GM19240 (cell line): ENCODE measurements at regions not wholly inside any gene's neighbourhood (a gene's known extent, or its start where the extent isn't known, plus 50 kb on each side); places are given as distances from the start of the nearest gene placed in this dataset.
A peak's percentile ranks its signal among the peaks of the same experiment; 100 is the strongest.
"Not testable (repeated sequence)": the region's sequence is repeated elsewhere in the genome, so short reads cannot be mapped to it uniquely, and the experiment has no call there.

Source experiments
- DNase-seq: peaks from one replicate; pipeline ENCODE4 v3.0.0; 2011; ENCODE audit warnings: low spot score; ENCODE audit not compliant: insufficient read length

DNA sequence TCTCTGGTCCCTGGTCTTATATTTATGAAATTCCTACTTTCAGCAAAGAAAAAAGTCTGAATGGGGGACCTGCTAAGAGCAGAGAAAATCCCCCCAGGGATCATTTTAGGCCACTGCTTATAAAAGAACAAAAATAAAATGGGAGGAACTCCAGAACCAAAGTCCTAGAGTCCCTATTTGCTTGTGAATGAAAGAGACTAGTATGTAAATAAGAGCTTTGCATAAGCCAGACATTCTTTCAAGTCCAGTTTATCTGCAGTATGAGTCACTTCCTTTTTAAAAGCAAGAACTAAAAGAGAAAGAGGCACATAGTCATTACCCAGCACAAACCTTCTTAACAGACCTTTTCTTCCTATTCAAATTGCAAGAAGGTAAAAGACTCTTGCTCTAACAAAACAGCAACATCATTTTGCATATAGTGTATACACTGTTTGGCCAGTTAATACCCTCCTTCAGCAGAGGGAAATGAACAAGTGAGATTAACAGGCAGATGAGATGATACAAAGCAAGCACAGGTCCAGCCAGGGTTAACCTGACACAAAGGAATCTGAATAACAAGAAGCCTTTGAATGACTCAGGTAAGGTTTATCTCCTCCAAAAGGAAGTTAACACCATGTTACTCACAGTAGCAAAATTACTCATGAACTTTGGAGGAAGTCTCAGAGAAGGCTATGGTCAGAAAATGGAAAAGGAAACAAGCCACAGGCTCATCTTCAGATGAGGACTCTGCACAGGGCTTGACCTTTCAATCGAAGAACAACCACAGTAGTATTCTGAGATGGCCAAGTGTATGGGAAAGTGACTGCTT lies 87.3 kb downstream of the PHLDA1 start:
- DNase-seq: peak; percentile 23

DNA sequence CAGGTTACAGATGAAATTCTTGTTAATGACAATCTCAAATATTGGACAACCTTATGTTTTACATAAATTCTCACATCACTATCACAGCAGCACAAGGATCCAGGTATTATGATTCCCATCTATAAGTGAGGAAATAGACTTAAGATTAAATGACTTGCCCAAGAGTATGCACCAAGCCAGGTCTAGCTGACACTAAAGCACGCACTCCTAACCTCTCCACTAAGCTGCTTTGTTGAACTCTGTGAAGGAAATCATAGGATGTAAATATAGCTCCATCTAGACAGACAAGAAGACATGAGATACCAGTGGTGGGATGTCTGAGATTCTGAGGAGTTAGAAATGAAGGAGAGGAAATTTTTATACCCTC lies 87.9 kb downstream of the PHLDA1 start:
- no peak for DNase-seq

DNA sequence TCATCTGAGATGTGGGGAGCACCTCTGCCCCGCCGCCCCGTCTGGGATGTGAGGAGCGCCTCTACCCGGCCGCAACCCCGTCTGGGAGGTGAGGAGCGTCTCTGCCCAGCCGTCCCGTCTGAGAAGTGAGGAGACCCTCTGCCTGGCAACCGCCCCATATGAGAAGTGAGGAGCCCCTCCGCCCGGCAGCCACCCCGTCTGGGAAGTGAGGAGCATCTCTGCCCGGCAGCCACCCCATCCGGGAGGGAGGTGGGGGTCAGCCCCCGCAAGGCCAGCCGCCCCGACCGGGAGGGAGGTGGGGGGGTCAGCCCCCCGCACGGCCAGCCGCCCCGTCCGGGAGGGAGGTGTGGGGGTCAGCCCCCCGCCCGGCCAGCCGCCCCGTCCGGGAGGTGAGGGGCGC lies 89.9 kb downstream of the PHLDA1 start:
- DNase-seq: not testable (repeated sequence)

DNA sequence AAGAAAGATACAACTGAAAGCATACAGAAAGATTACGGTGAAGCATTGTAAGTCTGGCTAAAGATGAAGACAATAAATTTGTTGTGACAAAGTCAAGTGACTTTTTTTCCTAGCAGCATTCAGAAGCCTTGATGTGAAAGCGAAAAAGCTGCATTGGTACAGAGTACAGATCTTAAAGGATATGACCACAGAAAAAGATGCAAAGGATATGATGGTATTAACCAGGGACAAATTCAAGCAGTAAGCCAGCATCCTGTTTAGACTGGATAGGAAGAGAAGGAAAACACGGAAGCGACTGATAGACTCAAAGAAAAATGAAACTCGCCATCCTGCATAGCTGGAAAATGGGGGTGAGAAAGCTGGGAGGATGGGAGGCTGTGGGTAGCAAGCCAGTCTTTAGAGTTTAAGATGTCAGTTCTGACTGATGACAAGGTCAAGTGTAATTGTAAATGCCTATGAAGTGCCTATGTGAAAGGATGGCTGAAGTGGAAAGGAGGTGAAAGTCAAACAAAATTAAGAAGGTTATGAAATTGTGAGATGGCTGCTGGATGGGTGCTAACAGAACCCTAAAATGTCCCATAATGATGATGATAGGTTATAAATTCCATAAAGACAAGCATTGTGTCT lies 92.4 kb downstream of the PHLDA1 start:
- DNase-seq: no peak

DNA sequence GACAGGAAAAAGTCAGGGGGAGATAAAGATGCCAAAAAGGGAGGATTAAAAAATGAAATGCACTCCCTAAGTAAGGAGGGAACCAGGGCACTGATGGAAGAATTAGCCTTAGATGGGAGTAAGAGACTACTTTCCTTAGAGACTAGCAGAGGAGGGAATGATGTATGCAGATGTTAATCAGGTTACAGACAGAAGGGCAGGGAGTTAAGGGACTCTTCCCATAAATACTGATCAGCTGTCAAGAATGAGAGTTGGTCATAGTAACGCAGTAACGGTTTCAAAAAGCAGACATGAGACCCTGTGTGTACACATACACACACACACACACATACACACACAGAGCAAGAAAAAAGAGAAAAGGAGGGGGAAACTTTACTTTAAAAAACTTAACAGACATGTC lies 93.4 kb downstream of the PHLDA1 start:
- no peak for DNase-seq

DNA sequence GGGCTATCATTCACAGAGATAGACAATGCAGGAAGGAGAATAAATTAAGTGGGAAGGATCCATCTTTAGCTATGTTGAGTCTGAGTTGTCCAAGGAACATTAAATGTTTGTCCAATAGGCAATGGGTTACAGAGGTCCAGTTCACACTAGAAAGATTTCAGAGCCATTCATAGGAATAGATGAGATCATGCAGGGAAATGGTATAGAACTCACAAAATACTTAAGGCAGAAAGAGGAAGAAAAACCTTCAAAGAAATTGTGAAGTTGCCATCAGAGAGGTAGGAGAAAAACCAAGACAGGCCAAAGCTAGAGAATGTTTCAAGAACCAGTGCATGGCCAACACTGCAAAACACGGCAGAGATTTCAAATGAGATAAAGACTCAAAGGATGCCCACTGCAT lies 94.1 kb downstream of the PHLDA1 start:
- no peak for DNase-seq

DNA sequence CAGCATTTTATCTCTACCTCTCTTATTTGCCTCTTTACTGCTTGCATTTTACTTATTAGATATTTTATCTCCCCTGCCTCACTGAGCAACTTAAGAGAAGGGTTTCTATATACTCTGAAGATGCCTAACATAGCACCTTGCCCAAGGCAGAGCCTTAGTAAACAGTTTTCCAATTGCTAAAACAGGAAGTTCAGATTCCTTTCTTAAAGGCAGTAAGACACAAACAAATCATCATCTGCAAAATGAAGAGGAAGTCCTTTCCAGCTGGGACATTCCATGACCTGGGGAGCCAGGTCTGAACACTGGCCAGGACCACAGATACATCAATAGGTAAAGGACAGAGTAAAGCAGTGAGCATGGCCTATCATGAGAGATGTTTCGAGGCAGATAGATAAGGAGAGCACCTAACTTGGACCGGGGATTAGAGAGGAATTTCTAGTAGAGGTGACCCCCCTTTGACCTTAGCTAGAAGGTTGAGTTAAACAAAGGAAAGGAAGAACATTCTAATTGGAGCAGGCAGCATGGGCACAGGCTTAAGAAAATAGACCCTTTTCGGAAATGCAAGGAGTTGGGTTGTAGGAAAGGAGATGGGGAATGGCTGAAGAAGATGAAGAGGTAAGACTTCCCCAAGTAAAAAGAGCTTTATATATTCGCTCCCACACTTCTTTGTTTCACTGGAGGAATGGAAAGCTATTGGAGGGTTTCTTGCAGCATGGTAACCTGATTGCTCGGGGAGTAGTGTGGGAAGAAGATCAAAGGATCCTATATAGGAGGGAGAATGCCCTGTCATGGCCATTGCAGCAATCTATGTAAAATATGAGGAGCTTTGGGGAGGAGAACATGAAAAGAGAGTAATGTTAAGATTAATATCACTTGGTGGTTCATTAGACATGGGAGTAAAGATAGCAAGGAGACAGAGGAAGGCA lies 94.8 kb downstream of the PHLDA1 start:
- no peak for DNase-seq

DNA sequence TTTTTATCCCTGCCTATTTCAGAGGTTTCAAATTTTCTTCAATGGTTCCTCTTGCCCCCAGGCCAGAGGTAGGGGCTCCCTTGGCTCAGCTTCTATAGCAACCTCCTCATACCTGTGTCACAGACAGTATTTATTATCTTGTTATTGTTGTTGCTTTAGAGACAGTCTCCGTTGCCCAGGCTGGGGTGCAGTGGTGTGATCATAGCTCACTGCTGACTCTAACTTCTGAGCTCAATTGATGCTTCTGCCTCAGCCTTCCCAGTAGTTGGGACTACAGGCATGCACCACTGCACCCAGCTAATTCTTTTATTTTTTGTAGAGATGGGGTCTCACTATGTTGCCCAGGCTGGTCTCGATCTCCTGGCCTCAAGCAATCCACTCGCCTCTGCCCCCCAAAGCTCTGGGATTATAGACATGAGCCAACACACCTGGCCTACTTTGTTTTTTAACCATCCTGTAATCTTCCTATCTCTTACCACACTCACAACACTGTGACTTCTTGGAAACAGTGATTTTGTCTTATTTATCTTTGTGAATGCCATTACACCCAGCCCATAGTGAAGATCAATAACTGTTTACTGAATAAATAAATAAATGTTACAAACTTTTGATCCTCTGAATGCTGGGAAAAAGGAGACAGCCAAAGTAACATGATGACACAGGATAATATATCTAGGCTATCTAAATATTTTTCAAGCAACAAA lies 95.9 kb downstream of the PHLDA1 start:
- DNase-seq: no peak

DNA sequence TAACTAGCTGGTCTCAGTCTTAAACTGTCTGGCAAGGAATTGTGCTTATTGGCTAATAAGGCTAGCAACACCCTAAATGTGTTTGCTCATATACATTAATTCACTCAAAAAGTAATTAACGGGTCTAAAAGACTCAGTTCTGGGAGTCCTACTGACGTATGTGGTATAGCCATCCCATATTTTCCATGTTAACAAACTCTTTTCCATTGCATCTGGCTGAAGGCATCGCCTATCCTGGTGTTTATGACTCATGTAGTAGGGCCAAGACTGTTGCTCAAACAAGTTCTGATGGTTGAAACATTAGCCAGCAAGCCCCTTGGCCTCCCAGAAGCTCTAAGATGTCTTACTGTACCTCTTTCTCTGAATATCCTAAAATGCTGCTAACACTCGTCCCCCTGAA lies 98.5 kb downstream of the PHLDA1 start:
- DNase-seq: no peak

DNA sequence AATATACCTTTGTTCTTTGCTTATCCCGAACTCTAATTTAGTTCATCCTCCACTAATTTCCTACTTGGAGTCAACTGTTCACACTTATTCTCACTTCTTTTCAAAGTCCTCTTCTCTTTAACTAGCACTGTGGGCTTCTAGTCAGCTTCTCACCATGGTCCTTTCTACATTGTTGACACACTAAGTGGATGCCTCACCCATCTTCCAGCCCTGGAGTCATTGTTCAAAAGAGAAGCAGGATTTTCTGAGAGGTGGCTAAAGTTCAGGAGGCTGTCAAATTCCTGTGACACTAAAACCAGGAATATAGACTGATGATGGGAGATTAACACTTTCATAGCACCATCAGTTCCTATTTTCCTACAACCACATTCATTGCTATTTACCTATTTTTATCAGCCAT lies 99.3 kb downstream of the PHLDA1 start:
- DNase-seq: no peak

DNA sequence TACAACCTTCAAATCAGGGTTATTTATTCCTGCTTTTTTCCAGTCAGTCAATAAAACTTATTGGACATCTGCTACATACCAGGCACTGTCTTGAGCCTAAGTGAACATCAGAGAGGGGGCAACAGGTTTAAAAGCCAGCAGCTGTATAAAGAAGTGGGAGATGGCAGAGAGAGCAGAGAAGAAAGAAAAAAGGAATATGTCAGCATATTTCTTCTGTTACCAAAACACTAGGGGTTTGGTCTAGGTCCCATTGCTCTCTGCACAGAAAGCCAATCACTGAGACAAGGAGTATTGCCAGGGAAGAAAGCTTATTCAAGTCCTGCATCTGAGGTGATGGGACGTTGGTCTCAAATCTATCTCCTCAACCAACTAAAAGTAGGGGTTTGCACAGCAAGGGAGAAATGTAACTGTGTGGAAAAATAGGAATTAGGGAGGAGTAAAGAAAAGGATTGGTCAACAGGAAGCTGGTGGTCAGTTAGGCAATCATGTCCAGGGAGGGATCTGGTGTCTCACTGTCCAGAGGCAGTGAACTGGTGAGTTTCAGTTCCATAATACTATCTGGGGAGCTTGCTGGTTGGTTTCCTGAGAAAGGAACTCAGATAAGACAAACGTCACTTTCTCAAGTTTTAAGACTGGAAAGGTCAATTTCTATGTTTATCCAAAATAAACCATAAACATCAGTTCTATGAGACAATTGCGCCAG lies 107.5 kb downstream of the PHLDA1 start:
- no peak for DNase-seq

DNA sequence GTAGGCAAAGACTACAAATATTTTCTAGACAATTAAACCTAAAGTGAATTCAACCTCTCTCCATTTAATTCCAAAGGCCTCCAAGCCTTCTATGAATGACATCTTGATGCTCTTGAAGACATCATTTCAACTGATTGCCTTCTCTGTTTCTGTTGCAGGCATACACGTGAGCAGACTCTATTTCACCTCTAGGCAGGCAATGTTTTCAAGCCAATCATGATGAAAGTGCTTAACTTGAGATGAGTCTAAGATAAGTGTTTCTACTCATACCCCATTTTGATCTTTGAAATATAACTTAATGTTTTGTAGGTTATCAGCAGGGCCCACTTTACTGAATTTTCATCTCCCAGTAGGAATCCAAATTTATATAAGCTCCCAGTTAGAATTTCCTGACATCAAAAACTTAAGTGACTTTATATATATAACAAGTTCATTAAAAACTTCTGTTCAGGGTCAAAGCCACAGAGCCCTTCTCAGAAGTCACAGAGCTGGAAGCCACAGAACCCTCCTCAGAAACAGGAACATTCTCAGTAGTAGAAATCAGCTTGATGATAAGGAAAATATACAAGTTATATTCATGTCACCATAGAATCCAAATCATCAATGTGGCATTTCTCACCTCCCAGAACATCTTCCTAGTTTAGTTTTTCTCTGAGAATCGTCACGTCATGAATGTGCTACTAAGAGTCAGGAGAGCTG lies 108.5 kb downstream of the PHLDA1 start:
- no peak for DNase-seq

DNA sequence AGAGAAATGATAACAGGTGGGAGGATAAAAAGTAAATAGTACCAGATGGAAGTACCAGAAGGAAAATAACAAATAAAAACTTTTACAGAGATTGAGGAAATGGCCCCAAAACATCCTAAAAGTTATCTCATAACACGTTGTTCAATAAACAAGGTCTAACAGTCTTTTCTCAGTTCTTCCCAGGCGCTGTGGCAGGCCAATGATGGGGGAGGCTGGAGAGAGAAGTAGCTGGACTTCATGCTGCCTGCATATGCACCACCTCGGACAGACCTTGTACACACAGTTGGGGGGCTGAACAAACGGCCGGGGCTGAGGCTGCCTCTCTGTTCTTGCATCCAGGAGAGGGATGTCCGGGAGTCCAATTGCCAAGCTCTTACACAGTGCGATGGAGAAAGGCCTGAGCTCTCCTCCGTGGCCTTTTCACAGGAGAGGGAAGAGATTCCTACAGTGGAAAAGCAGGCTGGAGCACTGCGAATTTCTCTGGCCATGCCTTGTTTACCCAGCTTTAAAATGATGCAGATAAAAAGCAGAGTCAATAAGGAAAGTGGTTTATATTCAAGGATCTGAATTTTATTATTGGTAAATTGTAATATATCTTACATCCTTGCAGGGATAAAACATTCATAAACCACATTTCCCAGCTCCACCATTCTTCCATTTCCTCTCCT lies 109.8 kb downstream of the PHLDA1 start:
- no peak for DNase-seq

DNA sequence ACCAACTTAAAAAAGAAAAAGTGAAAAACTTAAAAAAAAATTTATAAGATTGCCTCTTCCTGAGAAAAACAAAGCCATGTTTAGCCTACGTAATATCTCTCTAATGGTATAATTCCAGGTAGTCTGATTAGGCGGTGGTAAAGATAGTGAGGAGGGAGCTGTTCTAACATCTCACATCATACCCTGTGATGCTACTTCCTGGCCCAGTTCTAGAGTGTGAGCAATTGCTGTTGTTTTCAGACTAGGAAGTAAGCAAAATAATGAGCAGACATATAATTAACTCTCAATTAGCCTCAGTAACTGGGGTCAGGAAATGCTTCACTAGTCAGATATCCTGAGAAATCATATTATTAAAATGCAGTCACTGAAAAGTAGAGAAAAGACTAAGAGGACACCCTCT lies 113.9 kb downstream of the PHLDA1 start:
- no peak for DNase-seq

DNA sequence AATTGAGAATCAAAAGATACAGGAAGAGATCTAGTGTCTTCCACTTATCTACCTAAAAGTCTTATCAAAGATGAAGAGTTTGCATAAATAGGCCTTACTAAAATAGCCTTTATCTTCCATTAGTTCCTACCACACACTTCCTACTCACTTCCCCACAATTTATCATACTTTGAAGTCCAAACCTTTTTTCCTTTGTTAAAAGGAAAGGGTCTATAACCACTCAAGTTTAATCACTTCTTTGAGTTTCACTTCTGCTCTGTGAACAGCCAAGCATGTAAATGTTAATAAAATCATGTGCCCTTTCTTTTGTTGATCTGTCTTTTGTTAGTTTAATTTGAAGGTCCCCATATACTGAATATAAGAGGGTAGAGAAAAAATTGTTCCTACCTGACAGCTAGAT lies 114.5 kb downstream of the PHLDA1 start:
- DNase-seq: no peak

DNA sequence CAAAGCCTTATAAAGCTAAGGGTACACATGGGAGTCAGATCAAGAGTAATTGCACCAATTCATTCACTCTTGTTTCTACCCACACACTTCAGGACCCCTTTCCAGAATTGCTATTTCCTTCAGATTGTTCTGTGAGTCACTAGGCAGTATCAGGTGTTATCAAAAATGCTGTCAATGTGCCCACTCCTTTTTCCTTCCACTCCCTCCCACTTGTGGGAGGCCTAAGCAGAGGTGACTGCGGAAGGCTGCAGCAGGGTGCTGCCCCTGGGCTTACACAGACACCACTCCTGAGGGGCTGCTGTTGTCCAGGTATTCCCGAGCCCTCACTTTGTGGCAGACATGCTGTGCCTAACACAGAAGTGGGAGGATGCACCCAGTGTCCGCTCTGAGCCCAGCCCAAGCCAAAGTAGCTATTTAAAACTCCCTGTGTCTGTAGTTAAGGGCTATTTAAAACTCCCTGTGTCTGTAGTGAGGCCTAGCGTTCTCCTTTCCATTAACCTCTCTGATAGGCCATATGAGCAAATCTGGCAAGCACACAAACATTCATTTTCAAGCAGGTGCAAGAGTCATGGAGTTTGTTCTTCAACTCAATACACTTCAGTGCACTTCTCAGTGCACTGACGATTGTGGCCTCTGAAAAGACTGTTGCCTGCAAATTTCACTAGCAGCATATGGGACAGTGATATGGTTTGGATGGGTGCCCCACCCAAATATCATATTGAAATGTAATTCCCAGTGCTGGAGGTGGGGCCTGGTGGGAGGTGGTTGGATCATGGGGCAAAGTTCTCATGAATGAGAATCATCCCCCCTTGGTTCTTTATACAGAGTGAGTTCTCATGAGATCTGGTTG lies 117.8 kb downstream of the PHLDA1 start:
- no peak for DNase-seq

DNA sequence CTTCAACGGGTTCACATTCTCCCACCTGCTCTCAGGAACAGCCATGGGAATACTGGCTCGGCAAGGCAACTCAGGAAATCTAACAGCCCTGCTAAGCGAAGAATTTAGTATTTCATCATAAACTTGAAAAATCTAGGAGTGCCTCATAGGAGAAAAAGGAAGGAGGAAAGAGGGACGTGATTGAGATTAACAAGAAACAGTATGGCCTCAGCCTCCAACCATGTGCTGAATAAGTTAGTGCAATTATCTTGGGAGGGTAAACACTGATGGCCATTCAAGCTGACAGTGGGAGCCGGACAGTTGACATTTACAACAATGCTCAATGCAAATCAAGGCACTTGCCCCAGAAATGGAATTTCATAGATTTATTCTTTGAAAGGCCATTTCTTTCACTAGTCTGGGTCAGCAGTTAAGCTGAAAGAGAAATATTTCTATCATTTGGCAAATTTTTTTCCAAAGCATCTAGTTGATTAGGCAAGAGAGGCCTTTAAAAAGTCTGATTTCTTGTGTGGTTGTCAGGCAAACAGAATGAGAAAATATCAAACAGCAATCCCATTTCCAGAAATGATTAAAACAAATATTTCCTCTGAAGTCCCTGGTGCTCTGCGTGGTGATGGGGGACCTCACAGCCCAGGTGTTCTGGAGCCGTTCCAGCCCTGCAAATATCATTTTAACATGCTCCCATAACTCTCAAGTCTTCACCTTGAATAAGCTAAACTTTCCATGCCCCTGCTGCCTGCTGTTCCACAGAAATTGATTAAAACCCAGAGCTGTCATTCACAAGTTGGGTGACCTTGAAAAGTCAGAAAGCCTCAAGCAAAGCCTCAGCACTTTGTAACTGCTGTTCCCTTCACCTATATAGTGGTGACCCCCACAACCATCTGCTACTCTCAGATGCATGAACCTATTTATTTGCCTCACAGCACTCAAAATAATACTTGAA lies 121.6 kb downstream of the PHLDA1 start:
- DNase-seq: no peak
